GM13976 (cell line): ENCODE measurements at regions not wholly inside any gene's neighbourhood (a gene's known extent, or its start where the extent isn't known, plus 50 kb on each side); places are given as distances from the start of the nearest gene placed in this dataset.

Source experiments
- DNase-seq: peaks from one replicate; pipeline ENCODE4 v3.0.0; 2012; ENCODE audit warnings: low spot score
- CTCF ChIP-seq: IDR thresholded peaks from 2 replicates; pipeline ENCODE4 v1.5.1; 2012; ENCODE audit warnings: borderline replicate concordance, mild to moderate bottlenecking; ENCODE audit not compliant: insufficient read depth; ENCODE audit errors: extremely low read depth, missing control alignments, control extremely low read depth
- in situ Hi-C: fragments of 300-500 bp; cut with MboI; formaldehyde crosslinking; loops from one replicate; pipeline ENCODE4 v1.12.0; 2022; ENCODE audit warnings: low sequenced_read_pairs, mixed read lengths, inconsistent platforms; ENCODE audit not compliant: unreplicated experiment

GRCh38 chr10:3339531-3339950 is 167.0 kb upstream of the PITRM1 start:
- in situ Hi-C loops, result no loop called here
- DNase-seq, result no peak
- TF ChIP-seq CTCF, result no peak

- TF ChIP-seq CTCF, result no peak
These were observed 166.5 kb upstream of the PITRM1 start for GRCh38 chr10:3339121-3339520.

GRCh38 chr10:3337741-3338140 is 165.2 kb upstream of the PITRM1 start:
- in situ Hi-C loops, result no loop called here
- DNase-seq, result no peak
- TF ChIP-seq CTCF, result no peak

More at GRCh38 chr10:3339121-3339520, 166.5 kb upstream of the PITRM1 start:
- no peak for DNase-seq
- in situ Hi-C loops, result no loop called here

GRCh38 chr10:3336673-3337293 is 164.2 kb upstream of the PITRM1 start:
- in situ Hi-C loops, result no loop called here
- TF ChIP-seq CTCF, result no peak
- no peak for DNase-seq

GRCh38 chr10:3333426-3333825 is 160.8 kb upstream of the PITRM1 start:
- no peak for DNase-seq
- in situ Hi-C loops, result no loop called here
- no peak for TF ChIP-seq CTCF

- in situ Hi-C loops, result no loop called here
- DNase-seq, result no peak
- TF ChIP-seq CTCF, result no peak
These were observed 159.2 kb upstream of the PITRM1 start for GRCh38 chr10:3331690-3332230.
